Gastroesophageal sphincter (tissue), 3 donors: ENCODE measurements at regions not wholly inside any gene's neighbourhood (a gene's known extent, or its start where the extent isn't known, plus 50 kb on each side); places are given as distances from the start of the nearest gene placed in this dataset.

Source experiments
- CTCF ChIP-seq, 4 experiments: fragments of 200-600 bp in 2 of 4; fragments of 450-650 bp in 2 of 4; sonication (generic) in 1 of 4; IDR thresholded peaks; one replicate each; pipeline ENCODE4 v1.5.1; 2017 to 2019; ENCODE audit warnings: antibody characterized with exemption in 4 of 4, mild to moderate bottlenecking in 2 of 4, moderate library complexity in 2 of 4
- POLR2A ChIP-seq, 2 donors: fragments of 450-650 bp; IDR thresholded peaks; one replicate each; pipeline ENCODE4 v1.6.1; 2017; ENCODE audit warnings: antibody characterized with exemption in 2 of 2, mild to moderate bottlenecking in 2 of 2, moderate library complexity in 1 of 2

GRCh38 chr6:154673919-154674318 is 59.3 kb upstream of the SCAF8 start:
- no peak for TF ChIP-seq CTCF (IDR thresholded peaks at IDR 0.05)
- TF ChIP-seq POLR2A (IDR thresholded peaks at IDR 0.05), result no peak
